SK-N-SH (cell line): ENCODE measurements at regions not wholly inside any gene's neighbourhood (a gene's known extent, or its start where the extent isn't known, plus 50 kb on each side); places are given as distances from the start of the nearest gene placed in this dataset.

ENCODE experiments used
- CTCF ChIA-PET: fragments of 300-600, 350-600 bp; formaldehyde crosslinking; extraction: SDS; loops from one replicate; lab custom pipeline; 2021; lab: Yijun Ruan, JAX
- POLR2A ChIA-PET: fragments of 350-600 bp; sonication (Branson Sonifier 250); formaldehyde crosslinking; extraction: SDS; loops from one replicate; lab custom pipeline; 2020; ENCODE audit warnings: antibody characterized with exemption, inconsistent platforms; lab: Yijun Ruan, JAX
- DNase-seq: peaks from one replicate; pipeline ENCODE4 v3.0.0; 2012
- H2AFZ ChIP-seq: fragments of 200-600 bp; sonication (generic); 2 replicates; pipeline ENCODE4 v1.8.1; 2016; ENCODE audit warnings: antibody characterized with exemption, mild to moderate bottlenecking, low read depth
- H3F3A ChIP-seq: fragments of 200-600 bp; sonication (generic); replicated peaks from 2 replicates; pipeline ENCODE3; 2016; ENCODE audit warnings: antibody characterized with exemption, mild to moderate bottlenecking; ENCODE audit not compliant: insufficient read depth
- H3K27ac ChIP-seq, 2 experiments: fragments of 200-500 bp in 1 of 2; fragments of 200-600 bp in 1 of 2; sonication (Bioruptor generic) in 1 of 2; sonication (generic), shearing (Covaris generic) in 1 of 2; 2 replicates each; pipeline versions ENCODE4 v1.5.1 to v1.6.1; 2014 to 2016; ENCODE audit warnings: low read depth in 2 of 2, inconsistent platforms in 1 of 2, low read length in 1 of 2, mild to moderate bottlenecking in 1 of 2, mixed read lengths in 1 of 2
- H3K27me3 ChIP-seq: fragments of 200-600 bp; sonication (generic), shearing (Covaris generic); 2 replicates; pipeline ENCODE4 v1.6.1; 2016; ENCODE audit warnings: mixed run types; ENCODE audit not compliant: insufficient read depth
- H3K36me3 ChIP-seq, 2 experiments: fragments of 200-500 bp in 1 of 2; fragments of 200-600 bp in 1 of 2; sonication (Bioruptor generic) in 1 of 2; sonication (generic) in 1 of 2; replicated peaks in 1 of 2; 2 replicates each; pipeline versions ENCODE3 to v1.5.1; 2014 to 2016; ENCODE audit warnings: low read length in 1 of 2, mild to moderate bottlenecking in 1 of 2; ENCODE audit not compliant: insufficient read depth in 2 of 2, control insufficient read depth in 1 of 2
- H3K4me1 ChIP-seq, 2 experiments: fragments of 200-500 bp in 1 of 2; fragments of 200-600 bp in 1 of 2; sonication (Bioruptor generic) in 1 of 2; sonication (generic), shearing (Covaris generic) in 1 of 2; 2 replicates each; pipeline versions ENCODE4 v1.5.1 to v1.6.1; 2014 to 2016; ENCODE audit warnings: low read depth in 1 of 2, low read length in 1 of 2, mixed run types in 1 of 2; ENCODE audit not compliant: insufficient read depth in 2 of 2, control insufficient read depth in 1 of 2
- H3K4me2 ChIP-seq: fragments of 200-600 bp; sonication (generic), shearing (Covaris generic); 2 replicates; pipeline ENCODE4 v1.6.1; 2017; ENCODE audit warnings: mixed run types
- H3K4me3 ChIP-seq, 2 experiments: fragments of 200-500 bp in 1 of 2; fragments of 200-600 bp in 1 of 2; sonication (Bioruptor generic) in 1 of 2; sonication (generic), shearing (Covaris generic) in 1 of 2; 2 replicates each; pipeline versions ENCODE4 v1.5.1 to v1.8.1; 2014 to 2016; ENCODE audit warnings: low read depth in 2 of 2, inconsistent platforms in 1 of 2, low read length in 1 of 2, mild to moderate bottlenecking in 1 of 2, mixed read lengths in 1 of 2, moderate library complexity in 1 of 2
- H3K79me2 ChIP-seq: fragments of 200-600 bp; sonication (generic); 2 replicates; pipeline ENCODE4 v1.8.1; 2017; ENCODE audit warnings: mild to moderate bottlenecking; ENCODE audit not compliant: insufficient read depth
- H3K9ac ChIP-seq: fragments of 200-600 bp; sonication (generic); 2 replicates; pipeline ENCODE4 v1.6.1; 2017; ENCODE audit warnings: mixed run types
- H3K9me2 ChIP-seq: fragments of 200-600 bp; sonication (generic); 2 replicates; pipeline ENCODE4 v1.6.1; 2017; ENCODE audit warnings: mixed run types
- H3K9me3 ChIP-seq: fragments of 200-600 bp; sonication (generic); 2 replicates; pipeline ENCODE4 v1.6.1; 2017; ENCODE audit warnings: mixed run types, mild to moderate bottlenecking, moderate library complexity
- H4K20me1 ChIP-seq: fragments of 200-600 bp; sonication (generic); 2 replicates; pipeline ENCODE4 v1.6.1; 2017; ENCODE audit warnings: mild to moderate bottlenecking, mixed run types; ENCODE audit not compliant: insufficient read depth
- ELF1 ChIP-seq: IDR thresholded peaks from 2 replicates; pipeline ENCODE4 v1.4.0; 2012
- EP300 ChIP-seq, 2 experiments: IDR thresholded peaks; 2 replicates each; pipeline versions ENCODE4 v1.4.0 to v1.6.1; 2012; ENCODE audit warnings: borderline replicate concordance in 1 of 2, low read depth in 1 of 2, low read length in 1 of 2
- FOXJ3 ChIP-seq: sonication (generic); formaldehyde crosslinking; IDR thresholded peaks from 2 replicates; pipeline ENCODE4 v1.5.1; 2020; ENCODE audit warnings: mild to moderate bottlenecking, missing genetic modification reagents
- MEF2A ChIP-seq: IDR thresholded peaks from 2 replicates; pipeline ENCODE4 v1.4.0; 2012; ENCODE audit warnings: low read depth, borderline replicate concordance
- MXI1 ChIP-seq: IDR thresholded peaks from 2 replicates; pipeline ENCODE4 v1.6.1; 2012; ENCODE audit warnings: mild to moderate bottlenecking, low read depth, low read length, improper control_type of control experiment
- NFIC ChIP-seq: IDR thresholded peaks from 2 replicates; pipeline ENCODE4 v1.4.0; 2012; ENCODE audit warnings: borderline replicate concordance
- NRF1 ChIP-seq: IDR thresholded peaks from 2 replicates; pipeline ENCODE4 v1.6.1; 2012; ENCODE audit warnings: low read depth, mild to moderate bottlenecking, low read length
- PBX3 ChIP-seq: IDR thresholded peaks from 2 replicates; pipeline ENCODE4; 2012
- RAD21 ChIP-seq: IDR thresholded peaks from 2 replicates; pipeline ENCODE4 v1.6.1; 2012; ENCODE audit warnings: mild to moderate bottlenecking, low read length
- RCOR1 ChIP-seq: fragments of 150-350 bp; IDR thresholded peaks from 2 replicates; pipeline ENCODE4 v1.6.1; 2017; ENCODE audit warnings: antibody characterized with exemption, low read length
- RFX5 ChIP-seq: IDR thresholded peaks from 2 replicates; pipeline ENCODE4 v1.6.1; 2012; ENCODE audit warnings: mild to moderate bottlenecking, improper control_type of control experiment, low read length
- RXRA ChIP-seq: IDR thresholded peaks from 2 replicates; pipeline ENCODE4 v1.4.0; 2012; ENCODE audit warnings: low read depth, mild to moderate bottlenecking, borderline replicate concordance
- SIN3A ChIP-seq: IDR thresholded peaks from 2 replicates; pipeline ENCODE4 v1.6.1; 2012; ENCODE audit warnings: low read depth, mild to moderate bottlenecking, low read length, moderate library complexity, borderline replicate concordance
- SMC3 ChIP-seq: IDR thresholded peaks from 2 replicates; pipeline ENCODE4 v1.6.1; 2012; ENCODE audit warnings: low read depth, low read length, improper control_type of control experiment
- TAF1 ChIP-seq: IDR thresholded peaks from 2 replicates; pipeline ENCODE4 v1.6.1; 2012; ENCODE audit warnings: low read depth, mild to moderate bottlenecking, low read length, moderate library complexity, borderline replicate concordance
- TEAD4 ChIP-seq: IDR thresholded peaks from 2 replicates; pipeline ENCODE4 v1.4.0; 2012; ENCODE audit warnings: mild to moderate bottlenecking, borderline replicate concordance; ENCODE audit not compliant: insufficient read depth
- USF1 ChIP-seq: IDR thresholded peaks from 2 replicates; pipeline ENCODE4 v1.4.0; 2012; ENCODE audit warnings: low read depth, borderline replicate concordance
- USF2 ChIP-seq: fragments of 150-350 bp; IDR thresholded peaks from 2 replicates; pipeline ENCODE4 v1.6.1; 2017; ENCODE audit warnings: antibody characterized with exemption, low read length, low read depth, borderline replicate concordance
- YY1 ChIP-seq: IDR thresholded peaks from 2 replicates; pipeline ENCODE4 v1.4.0; 2012; ENCODE audit warnings: low read depth, mild to moderate bottlenecking
- ZBTB33 ChIP-seq: IDR thresholded peaks from 2 replicates; pipeline ENCODE4 v1.4.0; 2012; ENCODE audit warnings: low read depth, borderline replicate concordance

- TF ChIP-seq MXI1: no peak
- TF ChIP-seq ELF1: no peak
These were observed 85.8 kb upstream of the ID2 start (continued) for GRCh38 chr2:8595811-8596600.

- no peak overlapping the region for H3K4me2 ChIP-seq
- ChIA-PET POLR2A (no interaction called here), CTCF (no interaction called here)
- no peaks in the 10 kb centered on the region for H3K9me2 ChIP-seq
- H2AFZ ChIP-seq: no peak overlapping the region
- no peak overlapping the region for H3K4me3 ChIP-seq
- no peak overlapping the region for H3K9ac ChIP-seq
- TF ChIP-seq TEAD4 (no peak), USF2 (no peak), TAF1 (no peak), ZBTB33 (no peak), NFIC (no peak), RAD21 (no peak), NRF1 (no peak), SIN3A (no peak), YY1 (no peak), SMC3 (no peak), ELF1 (no peak), MEF2A (no peak), PBX3 (no peak), RXRA (no peak), USF1 (no peak), RCOR1 (no peak), EP300 (IDR thresholded peaks at IDR 0.05; ENCODE audit: borderline replicate concordance in 1 of 2, low read depth in 1 of 2, low read length in 1 of 2) (no peak), MXI1 (no peak), RFX5 (no peak), FOXJ3 (CRISPR knock-in tag) (no peak)
- TF ChIP-seq, all 33 proteins: peak for 0
- Histone ChIP-seq H4K20me1 (no peaks in the 10 kb centered on the region), H3K36me3 (no peaks in the 10 kb centered on the region), H3K79me2 (no peaks in the 10 kb centered on the region), H3F3A (no peaks in the 10 kb centered on the region), H3K27ac (no peak overlapping the region), H3K4me1 (no peaks in the 10 kb centered on the region; a peak in 1 of 4 replicates), H3K9me3 (no peaks in the 10 kb centered on the region), H3K27me3 (no peaks in the 10 kb centered on the region)
- DNase-seq: no peak
These were observed 84.8 kb upstream of the ID2 start for GRCh38 chr2:8597094-8597493.
